DLD1 (cell line): ENCODE measurements at regions not wholly inside any gene's neighbourhood (a gene's known extent, or its start where the extent isn't known, plus 50 kb on each side); places are given as distances from the start of the nearest gene placed in this dataset.

Experiments used
- in situ Hi-C: cut with HindIII; loops from 2 replicates; pipeline ENCODE4 v1.10.0; 2017; ENCODE audit warnings: low sequenced_read_pairs

DNA sequence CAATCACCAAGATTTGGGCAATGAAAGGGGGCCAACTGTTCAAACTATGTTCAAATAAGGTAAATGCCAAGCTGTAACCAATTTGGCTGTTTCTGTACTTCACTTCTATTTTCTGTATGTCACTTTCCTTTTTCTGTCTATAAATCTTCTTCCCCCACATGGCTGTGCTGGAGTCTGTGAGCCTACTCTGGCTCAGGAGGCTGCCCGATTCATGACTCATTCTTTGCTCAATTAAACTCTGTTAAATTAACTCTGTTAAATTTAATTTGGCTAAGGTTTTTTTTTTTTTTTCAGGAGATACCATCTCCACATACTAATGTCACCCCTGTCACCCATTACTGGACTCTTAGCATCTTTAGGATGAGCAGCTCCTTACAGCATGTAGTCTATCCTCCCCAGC is 178.8 kb upstream of the TWIST2 start:
- in situ Hi-C loops = no loop called here

GRCh38 chr2:238669581-238670080 is 178.3 kb upstream of the TWIST2 start:
- in situ Hi-C loops = no loop called here

DNA sequence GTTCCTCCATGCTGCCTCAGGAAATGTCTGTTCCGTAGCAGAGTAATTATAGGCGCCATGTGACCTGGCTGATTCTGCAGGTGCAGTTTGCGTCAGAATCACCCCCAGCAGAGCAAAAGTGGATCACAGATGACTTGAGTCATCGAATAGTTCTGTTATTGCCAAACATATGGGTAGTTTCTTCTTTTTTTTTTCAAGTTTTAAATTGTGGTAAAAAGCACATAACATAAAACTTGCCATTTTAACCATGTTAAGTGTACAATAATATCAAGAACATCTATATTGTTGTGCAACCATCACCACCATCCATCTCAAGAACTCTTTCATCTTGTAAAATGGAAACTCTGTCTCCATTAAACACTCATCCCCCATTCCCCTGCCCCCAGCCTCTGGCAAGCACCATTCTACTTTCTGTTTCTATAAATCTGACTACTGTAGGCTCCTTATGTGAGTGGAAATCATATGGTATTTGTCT is 177.7 kb upstream of the TWIST2 start:
- in situ Hi-C loops = no loop called here

GRCh38 chr2:238682536-238682935 is 165.3 kb upstream of the TWIST2 start:
- in situ Hi-C loops = no loop called here

- in situ Hi-C loops = no loop called here
Observed at GRCh38 chr2:238684362-238685326, 163.2 kb upstream of the TWIST2 start.

GRCh38 chr2:238685327-238685709 is 162.6 kb upstream of the TWIST2 start:
- in situ Hi-C loops = no loop called here

DNA sequence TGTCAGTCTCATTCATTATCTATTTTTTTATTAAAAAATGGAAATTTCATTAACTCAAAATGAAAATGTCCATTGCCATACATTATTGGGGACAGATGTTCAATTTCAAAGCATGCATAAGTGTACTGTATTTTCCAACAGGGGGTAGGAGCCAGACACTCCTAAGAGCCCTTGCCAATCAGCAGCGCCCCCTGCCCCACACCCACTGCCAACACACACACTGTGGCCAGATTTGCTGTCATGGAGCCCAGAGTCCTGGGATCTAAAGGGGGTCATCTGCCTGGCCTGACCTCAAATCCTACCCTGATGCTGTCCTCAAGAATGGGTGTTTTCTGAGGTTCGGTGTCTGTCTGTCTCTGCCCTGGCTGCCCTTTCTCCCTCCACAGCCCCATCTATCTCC is 162.2 kb upstream of the TWIST2 start:
- in situ Hi-C loops = no loop called here

DNA sequence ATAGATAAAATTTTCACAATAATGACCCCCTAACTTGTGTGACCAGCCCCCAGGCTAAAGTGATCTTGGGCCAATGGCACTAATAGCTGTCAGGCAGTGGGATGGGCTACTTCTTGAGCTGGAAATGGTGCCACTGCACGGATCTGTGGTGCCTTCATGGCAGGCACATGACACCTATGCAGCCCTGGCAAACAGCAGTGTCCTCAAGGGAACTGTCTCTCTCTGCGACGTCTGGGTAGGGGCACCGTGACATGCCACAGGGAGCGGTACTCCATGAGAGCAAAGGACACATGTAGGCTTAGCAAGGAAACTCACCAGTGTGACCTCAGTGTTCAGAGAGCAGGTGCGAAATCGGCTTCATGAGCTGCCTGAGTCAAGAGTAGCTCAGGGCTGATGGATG is 161.7 kb upstream of the TWIST2 start:
- in situ Hi-C loops = no loop called here

- in situ Hi-C loops = no loop called here
Observed at GRCh38 chr2:238688193-238689153, 159.4 kb upstream of the TWIST2 start.

- in situ Hi-C loops = no loop called here
Observed at GRCh38 chr2:238689331-238689730, 158.6 kb upstream of the TWIST2 start.

GRCh38 chr2:238689871-238690389 is 158.0 kb upstream of the TWIST2 start:
- in situ Hi-C loops = no loop called here

DNA sequence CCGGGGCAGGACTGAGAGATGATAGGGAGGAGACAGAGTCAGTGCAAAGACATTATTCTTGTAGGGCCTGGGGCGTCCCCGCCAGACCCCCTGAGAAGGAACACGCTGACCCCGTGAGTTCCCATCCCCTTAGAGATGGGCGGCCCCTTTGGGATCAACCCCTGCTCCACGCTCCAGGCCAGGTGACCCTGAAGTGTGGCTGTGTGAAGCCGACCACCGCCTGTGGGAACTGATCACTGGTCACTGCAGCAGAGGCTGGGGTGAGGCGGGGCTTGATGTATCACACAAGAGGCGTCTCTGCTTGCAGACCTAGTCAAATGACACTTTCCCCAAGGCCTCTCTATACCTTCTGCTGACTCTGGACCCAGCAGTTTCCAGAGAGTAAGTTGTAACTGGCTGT is 157.4 kb upstream of the TWIST2 start:
- in situ Hi-C loops = no loop called here

DNA sequence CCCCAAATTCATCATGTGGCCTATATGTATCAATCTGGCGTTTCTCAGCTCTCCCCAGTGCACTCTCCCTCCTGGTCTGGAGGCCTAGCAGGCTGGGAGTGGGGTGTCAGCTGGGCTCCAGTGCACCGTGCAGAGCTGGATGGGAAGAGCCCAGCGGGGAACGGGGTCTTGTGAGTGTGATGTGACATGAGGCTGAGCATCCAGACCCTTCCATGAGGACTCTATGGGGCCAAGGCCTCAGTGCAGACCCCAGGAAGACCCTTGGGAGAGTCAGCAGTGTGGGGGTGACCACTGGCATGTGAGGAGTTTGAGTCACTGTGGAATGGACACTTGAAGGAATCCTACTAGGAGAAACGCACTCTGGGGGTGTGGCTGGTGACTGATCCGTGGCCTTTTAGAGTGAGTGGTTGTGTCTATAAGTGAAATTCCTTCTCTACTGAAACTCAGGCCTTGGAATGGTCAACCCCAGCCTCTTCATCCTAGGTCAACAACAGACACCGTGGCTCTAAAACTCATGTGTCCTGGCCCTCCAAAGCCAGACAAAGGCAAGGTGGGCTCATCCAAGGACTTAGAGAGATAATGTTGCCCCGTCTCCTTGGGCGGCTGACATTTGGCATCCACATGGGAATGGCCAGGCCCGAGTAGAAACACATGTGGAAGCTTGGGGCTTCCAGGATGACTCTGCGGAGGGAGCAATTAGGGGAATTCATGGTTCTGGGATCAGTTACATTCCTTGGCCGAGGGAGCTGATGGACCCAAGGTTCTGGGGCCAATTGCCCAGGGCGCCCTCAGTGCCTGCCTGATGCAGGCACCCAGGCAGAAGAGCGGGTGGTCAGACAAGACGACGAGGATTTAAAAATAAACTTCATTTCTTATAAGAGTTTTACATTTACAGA is 156.0 kb upstream of the TWIST2 start:
- in situ Hi-C loops = no loop called here

DNA sequence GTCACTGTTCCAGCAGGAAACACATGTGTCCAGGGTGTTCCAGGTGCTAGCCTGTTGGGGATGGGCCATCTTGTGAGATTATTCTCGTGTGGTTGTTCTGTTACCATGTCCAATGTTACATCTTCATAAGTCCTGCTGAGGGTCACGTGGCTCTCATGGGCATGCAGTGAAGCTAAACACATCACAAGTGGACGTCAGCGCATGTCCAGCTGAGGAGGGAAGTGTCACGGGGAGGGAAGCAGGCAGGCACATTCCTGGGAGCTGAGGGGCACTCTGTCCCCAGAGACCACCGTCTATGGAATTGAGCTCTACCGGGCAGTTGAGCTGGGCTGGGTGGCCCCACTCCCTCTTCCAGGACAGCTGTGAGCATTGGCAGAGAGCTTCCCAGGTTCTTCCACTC is 155.3 kb upstream of the TWIST2 start:
- in situ Hi-C loops = no loop called here

DNA sequence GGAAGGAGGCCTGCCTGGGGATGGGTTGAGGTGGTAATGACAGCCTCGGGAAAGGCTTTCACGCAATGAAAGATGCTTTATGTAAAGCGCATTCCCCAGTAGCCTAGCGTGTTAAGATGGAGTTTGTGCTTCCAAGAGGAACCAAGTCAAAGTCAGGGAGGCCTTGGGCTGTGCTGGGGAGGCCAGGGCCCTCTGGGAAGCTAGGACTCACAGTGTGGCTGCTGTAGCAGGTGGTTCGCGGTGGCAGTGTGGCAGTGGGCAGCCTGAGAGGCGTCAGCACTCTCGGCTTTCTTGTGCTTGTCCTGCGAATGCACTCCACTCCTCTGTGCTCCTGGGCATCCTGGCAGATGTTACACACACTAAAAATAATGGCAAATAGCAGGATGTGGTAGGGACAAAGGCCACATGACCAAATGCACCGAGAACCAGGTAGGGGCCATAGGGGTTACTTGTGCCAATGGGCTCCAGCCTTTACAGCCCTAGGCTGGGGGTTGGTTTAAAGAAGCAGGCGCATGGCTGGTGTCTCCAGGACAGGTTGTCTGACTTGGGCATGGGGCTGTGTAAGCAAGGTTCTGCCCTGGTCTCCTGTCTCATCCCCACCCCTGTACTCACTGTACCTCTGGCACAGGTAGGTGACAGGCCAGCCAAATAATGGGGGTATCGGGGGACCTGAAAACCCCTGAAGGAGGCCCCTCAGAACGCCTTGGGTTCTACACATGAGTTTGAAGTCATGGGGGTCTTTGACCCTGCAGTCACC is 154.4 kb upstream of the TWIST2 start:
- in situ Hi-C loops = no loop called here

- in situ Hi-C loops = no loop called here
Observed at GRCh38 chr2:238694136-238694755, 153.6 kb upstream of the TWIST2 start.

GRCh38 chr2:238694922-238695321 is 153.0 kb upstream of the TWIST2 start:
- in situ Hi-C loops = no loop called here

DNA sequence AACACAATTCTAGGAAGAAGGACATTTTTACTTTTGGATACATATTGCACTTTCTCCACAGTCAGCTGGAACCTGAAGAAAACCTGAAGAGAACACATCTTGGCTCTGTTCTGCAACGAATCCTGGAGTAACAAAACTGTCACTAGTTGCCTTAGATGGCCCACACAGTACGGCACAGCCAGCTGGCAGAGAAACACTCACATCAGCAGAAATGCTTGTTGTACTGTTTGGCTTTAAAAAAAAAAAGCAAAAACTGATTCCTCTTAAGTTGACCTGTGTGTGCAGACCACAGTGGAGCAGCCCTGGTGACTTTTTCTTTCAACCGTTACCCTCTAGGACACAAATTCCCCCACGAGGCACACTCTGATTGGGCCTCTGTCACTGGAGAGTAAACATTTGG is 152.3 kb upstream of the TWIST2 start:
- in situ Hi-C loops = no loop called here

- in situ Hi-C loops = no loop called here
Observed at GRCh38 chr2:238696331-238696730, 151.6 kb upstream of the TWIST2 start.
